ENCODE measurements at regions not wholly inside any gene's neighbourhood (a gene's known extent, or its start where the extent isn't known, plus 50 kb on each side); places are given as distances from the start of the nearest gene placed in this dataset.

DNA sequence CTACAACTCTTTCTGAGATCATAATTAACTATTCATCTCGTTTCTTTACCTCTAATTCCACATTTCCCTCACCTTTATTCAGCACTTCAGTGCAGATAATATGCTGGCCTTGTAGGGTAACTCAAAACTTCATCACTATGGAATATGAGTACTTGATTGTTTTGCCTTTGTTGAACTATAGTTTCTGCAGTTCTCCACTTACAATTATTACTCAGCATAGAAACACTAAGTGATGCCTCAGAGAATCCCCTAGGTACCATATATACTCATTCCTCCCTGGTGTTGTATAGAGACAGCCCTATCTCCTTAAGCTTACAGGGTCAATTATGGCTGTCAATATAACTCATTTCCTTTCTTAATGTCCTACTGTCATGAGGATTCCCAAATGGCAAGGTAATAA, 380.6 kb upstream of the RBMS3 start:
- TF ChIP-seq, protein P1, sequence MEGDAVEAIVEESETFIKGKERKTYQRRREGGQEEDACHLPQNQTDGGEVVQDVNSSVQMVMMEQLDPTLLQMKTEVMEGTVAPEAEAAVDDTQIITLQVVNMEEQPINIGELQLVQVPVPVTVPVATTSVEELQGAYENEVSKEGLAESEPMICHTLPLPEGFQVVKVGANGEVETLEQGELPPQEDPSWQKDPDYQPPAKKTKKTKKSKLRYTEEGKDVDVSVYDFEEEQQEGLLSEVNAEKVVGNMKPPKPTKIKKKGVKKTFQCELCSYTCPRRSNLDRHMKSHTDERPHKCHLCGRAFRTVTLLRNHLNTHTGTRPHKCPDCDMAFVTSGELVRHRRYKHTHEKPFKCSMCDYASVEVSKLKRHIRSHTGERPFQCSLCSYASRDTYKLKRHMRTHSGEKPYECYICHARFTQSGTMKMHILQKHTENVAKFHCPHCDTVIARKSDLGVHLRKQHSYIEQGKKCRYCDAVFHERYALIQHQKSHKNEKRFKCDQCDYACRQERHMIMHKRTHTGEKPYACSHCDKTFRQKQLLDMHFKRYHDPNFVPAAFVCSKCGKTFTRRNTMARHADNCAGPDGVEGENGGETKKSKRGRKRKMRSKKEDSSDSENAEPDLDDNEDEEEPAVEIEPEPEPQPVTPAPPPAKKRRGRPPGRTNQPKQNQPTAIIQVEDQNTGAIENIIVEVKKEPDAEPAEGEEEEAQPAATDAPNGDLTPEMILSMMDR (conservative IDR thresholded peaks at IDR 0.05; ENCODE audit: low read depth, low read length): no peak
- TF ChIP-seq EZH2 (IDR thresholded peaks at IDR 0.05; ENCODE audit: low read length, unreplicated experiment) (no peak), EZH2phosphoT487 (IDR thresholded peaks at IDR 0.05; ENCODE audit: borderline replicate concordance, low read length) (no peak)

DNA sequence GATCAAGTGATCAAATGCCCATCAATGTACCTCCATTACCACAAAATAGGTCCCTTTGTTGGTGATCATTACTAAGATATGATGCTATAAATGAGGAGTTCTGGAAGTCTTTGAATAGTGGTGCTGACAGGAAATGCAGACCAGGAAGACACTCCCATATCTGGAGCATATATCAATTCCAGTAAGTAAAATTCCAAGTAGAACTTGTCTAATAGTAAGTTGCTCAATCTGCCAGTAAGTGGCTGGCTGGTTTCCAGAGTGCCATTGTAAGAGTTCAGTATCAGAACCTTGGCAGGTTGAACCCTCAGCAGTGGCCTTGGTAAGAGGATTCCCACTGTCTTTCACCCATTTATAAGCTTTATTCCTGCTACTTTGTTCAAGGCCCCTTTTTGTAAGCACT, 379.9 kb upstream of the RBMS3 start:
- no peaks in the 10 kb centered on the region for H3K4me1 ChIP-seq (ENCODE audit: insufficient read depth, low read length)
- no peak overlapping the region for H3K4me3 ChIP-seq (ENCODE audit: low read length)
- TF ChIP-seq, protein P1 (conservative IDR thresholded peaks at IDR 0.05; ENCODE audit: low read depth, low read length): no peak
- TF ChIP-seq EZH2 (IDR thresholded peaks at IDR 0.05; ENCODE audit: low read length, unreplicated experiment) (no peak), EZH2phosphoT487 (IDR thresholded peaks at IDR 0.05; ENCODE audit: borderline replicate concordance, low read length) (no peak)
- no peaks in the 10 kb centered on the region for H3K36me3 ChIP-seq (ENCODE audit: low read depth, low read length)
- no peaks in the 10 kb centered on the region for H3K79me2 ChIP-seq (ENCODE audit: low read length)
- H3K9me3 ChIP-seq (ENCODE audit: low read length): no peaks in the 10 kb centered on the region
- no peak overlapping the region for H3K9ac ChIP-seq (ENCODE audit: low read length)
- H3K27ac ChIP-seq (ENCODE audit: low read length): no peak overlapping the region
- intact Hi-C loops (cut with micrococcal nuclease): no loop called here
- no peaks in the 10 kb centered on the region for H3K27me3 ChIP-seq (ENCODE audit: low read length)
- ATAC-seq (no peak), DNase-seq (no peak)
- no peak overlapping the region for H2AFZ ChIP-seq (ENCODE audit: low read length)
- POLR2A ChIA-PET (ENCODE audit: unreplicated experiment): no interaction called here
- no TSS peak for BruUV-seq (replicated peaks)
- CTCF ChIA-PET: no interaction called here
- no peaks in the 10 kb centered on the region for H4K20me1 ChIP-seq (ENCODE audit: low read length)
- no peaks in the 10 kb centered on the region for H3K9me2 ChIP-seq (replicated peaks; ENCODE audit: low read length)
- H3F3A ChIP-seq (ENCODE audit: low read length, unreplicated experiment): no peaks in the 10 kb centered on the region
- H3K4me2 ChIP-seq (ENCODE audit: low read length): no peak overlapping the region

More for the DNA sequence above, 380.6 kb upstream of the RBMS3 start:
- Histone ChIP-seq H4K20me1 (ENCODE audit: low read length) (no peaks in the 10 kb centered on the region), H3K79me2 (ENCODE audit: low read length) (no peaks in the 10 kb centered on the region), H3K4me1 (ENCODE audit: insufficient read depth, low read length) (no peaks in the 10 kb centered on the region), H3K27ac (ENCODE audit: low read length) (no peak overlapping the region), H3K36me3 (ENCODE audit: low read depth, low read length) (no peaks in the 10 kb centered on the region), H2AFZ (ENCODE audit: low read length) (no peak overlapping the region), H3K9me3 (ENCODE audit: low read length) (no peaks in the 10 kb centered on the region), H3K27me3 (ENCODE audit: low read length) (no peaks in the 10 kb centered on the region), H3K4me3 (ENCODE audit: low read length) (no peak overlapping the region), H3K9ac (ENCODE audit: low read length) (no peak overlapping the region), H3K4me2 (ENCODE audit: low read length) (no peak overlapping the region), H3F3A (ENCODE audit: low read length, unreplicated experiment) (no peaks in the 10 kb centered on the region), H3K9me2 (replicated peaks; ENCODE audit: low read length) (no peaks in the 10 kb centered on the region)
- ATAC-seq: no peak
- BruUV-seq (replicated peaks): no TSS peak
- no peak for DNase-seq
- ChIA-PET CTCF (no interaction called here), POLR2A (ENCODE audit: unreplicated experiment) (no interaction called here)
- intact Hi-C loops (cut with micrococcal nuclease): no loop called here

DNA sequence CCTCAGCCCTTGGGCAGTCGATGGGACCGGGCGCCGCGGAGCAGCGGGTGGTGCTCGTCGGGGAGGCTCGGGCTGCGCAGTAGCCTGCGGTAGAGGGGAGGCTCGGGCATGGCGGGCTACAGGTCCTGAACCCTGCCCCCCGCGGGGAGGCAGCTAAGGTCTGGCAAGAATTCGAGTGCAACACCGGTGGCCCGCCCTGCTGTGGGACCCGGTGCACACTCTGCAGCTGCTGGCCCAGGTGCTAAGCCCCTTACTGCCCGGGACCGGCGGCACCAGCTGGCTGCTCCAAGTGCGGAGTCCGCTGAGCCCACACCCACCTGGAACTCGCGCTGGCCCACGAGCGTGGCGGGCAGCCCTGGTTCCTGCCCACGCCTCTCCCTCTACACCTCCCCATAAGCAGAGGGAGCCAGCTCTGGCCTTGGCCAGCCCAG, 377.7 kb upstream of the RBMS3 start:
- no peak overlapping the region for H3K27ac ChIP-seq (ENCODE audit: low read length)
- no peaks in the 10 kb centered on the region for H3K36me3 ChIP-seq (ENCODE audit: low read depth, low read length)
- ChIA-PET POLR2A (ENCODE audit: unreplicated experiment) (no interaction called here), CTCF (no interaction called here)
- no peaks in the 10 kb centered on the region for H3F3A ChIP-seq (ENCODE audit: low read length, unreplicated experiment)
- H3K4me2 ChIP-seq (ENCODE audit: low read length): no peak overlapping the region
- TF ChIP-seq, protein P1 (conservative IDR thresholded peaks at IDR 0.05; ENCODE audit: low read depth, low read length): no peak
- TF ChIP-seq EZH2phosphoT487 (IDR thresholded peaks at IDR 0.05; ENCODE audit: borderline replicate concordance, low read length) (no peak), EZH2 (IDR thresholded peaks at IDR 0.05; ENCODE audit: low read length, unreplicated experiment) (no peak)
- no peak overlapping the region for H3K9ac ChIP-seq (ENCODE audit: low read length)
- H3K27me3 ChIP-seq (ENCODE audit: low read length): no peaks in the 10 kb centered on the region
- no TSS peak for BruUV-seq (replicated peaks)
- no peaks in the 10 kb centered on the region for H3K79me2 ChIP-seq (ENCODE audit: low read length)
- H3K4me3 ChIP-seq (ENCODE audit: low read length): no peak overlapping the region
- H3K4me1 ChIP-seq (ENCODE audit: insufficient read depth, low read length): no peaks in the 10 kb centered on the region
- DNase-seq (no peak), ATAC-seq (no peak)
- no peaks in the 10 kb centered on the region for H3K9me2 ChIP-seq (replicated peaks; ENCODE audit: low read length)
- no peaks in the 10 kb centered on the region for H4K20me1 ChIP-seq (ENCODE audit: low read length)
- H3K9me3 ChIP-seq (ENCODE audit: low read length): no peaks in the 10 kb centered on the region
- intact Hi-C loops (cut with micrococcal nuclease): no loop called here
- H2AFZ ChIP-seq (ENCODE audit: low read length): no peak overlapping the region
